Astrocyte (in vitro differentiated cells and primary cell): ENCODE measurements at regions not wholly inside any gene's neighbourhood (a gene's known extent, or its start where the extent isn't known, plus 50 kb on each side); places are given as distances from the start of the nearest gene placed in this dataset.

Experiments
- DNase-seq: peaks from one replicate; pipeline ENCODE4 v3.0.0-alpha.2; 2010; ENCODE audit warnings: low read depth
- FAIRE-seq: peaks from 2 replicates; lab custom pipeline; 2011; peaks lifted over from hg19 to GRCh38; lab: Jason Lieb, UNC
- H2AFZ ChIP-seq: 2 replicates; pipeline ENCODE4 v1.6.0; 2012; ENCODE audit warnings: low read depth, low read length, inconsistent platforms
- H3K27ac ChIP-seq: 2 replicates; pipeline ENCODE4 v1.5.1; 2011; ENCODE audit warnings: low read depth, low read length, inconsistent platforms
- H3K27me3 ChIP-seq: 2 replicates; pipeline ENCODE4 v1.6.0; 2011; ENCODE audit warnings: low read length, inconsistent platforms; ENCODE audit not compliant: insufficient read depth
- H3K36me3 ChIP-seq: 2 replicates; pipeline ENCODE4 v1.5.1; 2011; ENCODE audit warnings: low read length, inconsistent platforms; ENCODE audit not compliant: insufficient read depth
- H3K4me1 ChIP-seq: 2 replicates; pipeline ENCODE4 v1.5.1; 2011; ENCODE audit warnings: low read length, inconsistent platforms; ENCODE audit not compliant: insufficient read depth
- H3K4me2 ChIP-seq: 2 replicates; pipeline ENCODE4 v1.6.0; 2012; ENCODE audit warnings: low read length, inconsistent platforms
- H3K4me3 ChIP-seq: 2 replicates; pipeline ENCODE4 v1.5.1; 2011; ENCODE audit warnings: low read depth, mild to moderate bottlenecking, low read length, inconsistent platforms; ENCODE audit not compliant: insufficient read depth
- H3K79me2 ChIP-seq: 2 replicates; pipeline ENCODE4 v1.6.0; 2012; ENCODE audit warnings: mild to moderate bottlenecking, low read length, inconsistent platforms; ENCODE audit not compliant: insufficient read depth
- H3K9ac ChIP-seq: 2 replicates; pipeline ENCODE4 v1.6.0; 2012; ENCODE audit warnings: mild to moderate bottlenecking, low read length, inconsistent platforms
- H3K9me3 ChIP-seq: 2 replicates; pipeline ENCODE4 v1.5.1; 2012; ENCODE audit warnings: low read depth, mild to moderate bottlenecking, low read length, inconsistent platforms; ENCODE audit not compliant: insufficient read depth
- H4K20me1 ChIP-seq: 2 replicates; pipeline ENCODE4 v1.6.0; 2012; ENCODE audit warnings: low read length, inconsistent platforms; ENCODE audit not compliant: insufficient read depth
- H3K27ac Mint-ChIP-seq: one replicate; pipeline ENCODE4 v1.8.0; 2021; ENCODE audit warnings: mild to moderate bottlenecking, mixed read lengths; ENCODE audit not compliant: unreplicated experiment
- H3K27me3 Mint-ChIP-seq: one replicate; pipeline ENCODE4 v1.8.0; 2021; ENCODE audit warnings: low read depth, mixed read lengths; ENCODE audit not compliant: unreplicated experiment
- H3K36me3 Mint-ChIP-seq: one replicate; pipeline ENCODE4 v1.8.0; 2021; ENCODE audit warnings: low read depth, mixed read lengths; ENCODE audit not compliant: unreplicated experiment
- H3K4me1 Mint-ChIP-seq: one replicate; pipeline ENCODE4 v1.8.0; 2021; ENCODE audit warnings: low read depth, mixed read lengths; ENCODE audit not compliant: unreplicated experiment
- H3K4me3 Mint-ChIP-seq: one replicate; pipeline ENCODE4 v1.8.0; 2021; ENCODE audit warnings: mild to moderate bottlenecking, moderate library complexity, mixed read lengths; ENCODE audit not compliant: unreplicated experiment
- H3K9me3 Mint-ChIP-seq: one replicate; pipeline ENCODE4 v1.8.0; 2021; ENCODE audit warnings: mild to moderate bottlenecking, mixed read lengths; ENCODE audit not compliant: unreplicated experiment
- EZH2 ChIP-seq: IDR thresholded peaks from 2 replicates; pipeline ENCODE4 v1.6.1; 2012; ENCODE audit warnings: mild to moderate bottlenecking, low read length, inconsistent platforms; ENCODE audit not compliant: insufficient read depth
- TF ChIP-seq, protein P1 (sequence below): IDR thresholded peaks from 2 replicates; pipeline ENCODE4 v1.5.1; 2011; ENCODE audit warnings: low read depth, mild to moderate bottlenecking, inconsistent platforms, low read length, moderate library complexity; ENCODE audit not compliant: insufficient read depth

DNA sequence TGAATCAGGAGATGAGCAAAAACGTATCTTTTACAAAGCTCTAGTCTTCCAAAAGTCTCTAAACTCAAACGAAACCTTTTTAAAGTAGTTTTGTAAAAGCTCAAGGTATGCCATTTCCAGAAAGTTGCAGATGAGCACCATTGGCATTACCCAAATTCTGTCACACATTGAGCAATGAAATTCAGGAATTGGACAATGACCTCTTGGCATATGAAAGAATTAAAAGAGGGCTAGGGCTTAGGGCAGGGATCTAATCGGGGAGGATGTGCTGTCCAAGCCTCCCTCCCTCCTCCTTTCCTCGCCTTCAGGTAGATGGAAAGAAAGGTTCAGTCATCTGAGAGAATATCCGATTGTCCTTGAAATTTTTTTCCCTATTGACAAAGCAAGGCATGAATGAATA lies 133.1 kb upstream of the CPNE4 start:
- FAIRE-seq (no peak), DNase-seq (no peak)
- Mint-ChIP-seq H3K4me1 (no peaks in the 10 kb centered on the region), H3K36me3 (no peaks in the 10 kb centered on the region), H3K4me3 (no peak overlapping the region), H3K9me3 (peaks cover 2% of the 10 kb centered on the region), H3K27me3 (peaks cover 1% of the 10 kb centered on the region), H3K27ac (no peak overlapping the region)
- Histone ChIP-seq H3K4me2 (no peak overlapping the region), H3K27me3 (no peaks in the 10 kb centered on the region), H3K36me3 (no peaks in the 10 kb centered on the region), H2AFZ (no peak overlapping the region), H3K9ac (no peak overlapping the region), H3K4me1 (no peaks in the 10 kb centered on the region), H3K9me3 (no peaks in the 10 kb centered on the region), H3K4me3 (no peak overlapping the region), H3K27ac (no peak overlapping the region), H3K79me2 (no peaks in the 10 kb centered on the region), H4K20me1 (no peaks in the 10 kb centered on the region)
- no peak for TF ChIP-seq EZH2
- TF ChIP-seq, protein P1, sequence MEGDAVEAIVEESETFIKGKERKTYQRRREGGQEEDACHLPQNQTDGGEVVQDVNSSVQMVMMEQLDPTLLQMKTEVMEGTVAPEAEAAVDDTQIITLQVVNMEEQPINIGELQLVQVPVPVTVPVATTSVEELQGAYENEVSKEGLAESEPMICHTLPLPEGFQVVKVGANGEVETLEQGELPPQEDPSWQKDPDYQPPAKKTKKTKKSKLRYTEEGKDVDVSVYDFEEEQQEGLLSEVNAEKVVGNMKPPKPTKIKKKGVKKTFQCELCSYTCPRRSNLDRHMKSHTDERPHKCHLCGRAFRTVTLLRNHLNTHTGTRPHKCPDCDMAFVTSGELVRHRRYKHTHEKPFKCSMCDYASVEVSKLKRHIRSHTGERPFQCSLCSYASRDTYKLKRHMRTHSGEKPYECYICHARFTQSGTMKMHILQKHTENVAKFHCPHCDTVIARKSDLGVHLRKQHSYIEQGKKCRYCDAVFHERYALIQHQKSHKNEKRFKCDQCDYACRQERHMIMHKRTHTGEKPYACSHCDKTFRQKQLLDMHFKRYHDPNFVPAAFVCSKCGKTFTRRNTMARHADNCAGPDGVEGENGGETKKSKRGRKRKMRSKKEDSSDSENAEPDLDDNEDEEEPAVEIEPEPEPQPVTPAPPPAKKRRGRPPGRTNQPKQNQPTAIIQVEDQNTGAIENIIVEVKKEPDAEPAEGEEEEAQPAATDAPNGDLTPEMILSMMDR = no peak

DNA sequence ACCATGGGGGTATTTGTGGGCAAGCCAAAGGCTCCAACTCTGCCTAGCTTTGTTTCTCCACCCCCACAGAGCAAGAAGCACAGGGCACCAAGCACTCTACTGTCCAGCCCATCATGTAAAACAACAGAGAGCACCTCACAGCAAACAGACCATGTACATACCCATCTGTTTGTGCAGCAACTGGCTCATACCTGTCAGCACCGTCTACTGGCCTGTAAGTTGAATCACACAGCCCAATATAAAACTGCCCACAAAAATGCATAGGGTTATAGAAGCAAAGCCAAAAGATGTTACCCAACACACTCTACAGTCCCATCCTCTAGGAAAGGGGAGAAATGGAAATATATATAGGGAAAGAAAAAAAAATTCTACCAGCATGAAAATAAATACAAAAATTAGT lies 139.7 kb upstream of the CPNE4 start:
- TF ChIP-seq, protein P1 = no peak
- no peak for TF ChIP-seq EZH2
- Histone ChIP-seq H3K27ac (no peak overlapping the region), H3K9me3 (no peaks in the 10 kb centered on the region), H3K27me3 (no peaks in the 10 kb centered on the region), H3K4me1 (no peaks in the 10 kb centered on the region), H4K20me1 (no peaks in the 10 kb centered on the region), H2AFZ (no peak overlapping the region), H3K36me3 (no peaks in the 10 kb centered on the region), H3K79me2 (no peaks in the 10 kb centered on the region), H3K4me3 (no peak overlapping the region), H3K4me2 (no peak overlapping the region), H3K9ac (no peak overlapping the region)
- Mint-ChIP-seq H3K4me1 (no peaks in the 10 kb centered on the region), H3K27me3 (peaks cover 18% of the 10 kb centered on the region), H3K9me3 (no peaks in the 10 kb centered on the region), H3K36me3 (no peaks in the 10 kb centered on the region), H3K4me3 (no peak overlapping the region), H3K27ac (no peak overlapping the region)
- DNase-seq = no peak
- no peak for FAIRE-seq

DNA sequence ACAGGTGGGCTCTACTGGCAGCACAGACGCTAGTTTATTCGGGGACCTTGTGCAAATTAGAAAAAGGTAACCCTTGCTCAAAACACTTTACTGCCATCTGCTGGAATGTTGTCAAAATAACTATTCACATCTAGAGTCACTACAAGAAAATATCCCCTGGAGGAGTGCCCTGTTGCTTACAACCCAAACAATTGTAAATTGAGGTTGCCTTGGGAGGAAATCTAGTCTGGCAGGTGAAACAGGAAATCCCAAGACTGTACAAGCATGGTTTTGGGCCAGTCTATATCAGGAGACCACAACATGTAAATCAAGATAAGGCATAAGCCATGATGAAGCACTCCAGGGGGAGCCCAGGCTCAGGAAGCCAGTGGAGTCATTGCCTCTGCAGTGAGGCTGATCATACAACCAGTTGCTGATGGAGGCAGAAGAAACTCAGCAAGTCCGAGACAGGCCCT lies 136.8 kb upstream of the ACP3 start:
- FAIRE-seq (peak; percentile 49), DNase-seq (peak; percentile 34)
- Histone ChIP-seq H3K4me1 (no peaks in the 10 kb centered on the region), H4K20me1 (no peaks in the 10 kb centered on the region), H3K79me2 (no peaks in the 10 kb centered on the region), H2AFZ (no peak overlapping the region), H3K27me3 (peaks cover 5% of the 10 kb centered on the region), H3K9me3 (no peaks in the 10 kb centered on the region), H3K9ac (no peak overlapping the region), H3K27ac (no peak overlapping the region), H3K36me3 (no peaks in the 10 kb centered on the region), H3K4me2 (no peak overlapping the region), H3K4me3 (no peak overlapping the region)
- Mint-ChIP-seq H3K4me3 (no peak overlapping the region), H3K9me3 (no peaks in the 10 kb centered on the region), H3K27me3 (peaks cover 20% of the 10 kb centered on the region), H3K36me3 (no peaks in the 10 kb centered on the region), H3K27ac (no peak overlapping the region), H3K4me1 (no peaks in the 10 kb centered on the region)
- no peak for TF ChIP-seq EZH2
- TF ChIP-seq, protein P1 = peak; percentile 65
